GM18907 (cell line): ENCODE measurements at regions not wholly inside any gene's neighbourhood (a gene's known extent, or its start where the extent isn't known, plus 50 kb on each side); places are given as distances from the start of the nearest gene placed in this dataset.
"Not testable (repeated sequence)": the region's sequence is repeated elsewhere in the genome, so short reads cannot be mapped to it uniquely, and the experiment has no call there.

ENCODE experiments used
- ATAC-seq: cut with Tn5 transposase; IDR thresholded peaks from one replicate; pipeline ENCODE4 v1.9.1; 2021; ENCODE audit warnings: mild to moderate bottlenecking, moderate library complexity; ENCODE audit not compliant: unreplicated experiment

- no peak for ATAC-seq
Measured at GRCh38 chr1:193914871-193915270, 728.5 kb upstream of the B3GALT2 start.

- ATAC-seq: no peak
Measured at GRCh38 chr1:193909406-193910082, 723.1 kb upstream of the B3GALT2 start.

- no peak for ATAC-seq
Measured at GRCh38 chr1:193905288-193906085, 719.1 kb upstream of the B3GALT2 start.

- no peak for ATAC-seq
Measured at GRCh38 chr1:193891788-193892187, 705.4 kb upstream of the B3GALT2 start.

- ATAC-seq: no peak
Measured at GRCh38 chr1:193890935-193891334, 704.5 kb upstream of the B3GALT2 start.

GRCh38 chr1:193884848-193885558, 698.6 kb upstream of the B3GALT2 start:
- ATAC-seq: no peak

GRCh38 chr1:193877920-193878319, 691.5 kb upstream of the B3GALT2 start:
- not testable (repeated sequence) for ATAC-seq

GRCh38 chr1:193868425-193868824, 682.0 kb upstream of the B3GALT2 start:
- no peak for ATAC-seq

GRCh38 chr1:193856261-193856660, 669.8 kb upstream of the B3GALT2 start:
- no peak for ATAC-seq

GRCh38 chr1:193850745-193851144, 664.3 kb upstream of the B3GALT2 start:
- ATAC-seq: no peak

- no peak for ATAC-seq
Measured at GRCh38 chr1:193846876-193847604, 660.6 kb upstream of the B3GALT2 start.

GRCh38 chr1:193846411-193846810, 660.0 kb upstream of the B3GALT2 start:
- no peak for ATAC-seq

GRCh38 chr1:193841857-193842256, 655.4 kb upstream of the B3GALT2 start:
- no peak for ATAC-seq

- no peak for ATAC-seq
Measured at GRCh38 chr1:193831465-193831864, 645.1 kb upstream of the B3GALT2 start.

GRCh38 chr1:193827516-193827915, 641.1 kb upstream of the B3GALT2 start:
- no peak for ATAC-seq

GRCh38 chr1:193819376-193819775, 633.0 kb upstream of the B3GALT2 start:
- ATAC-seq: no peak

GRCh38 chr1:193807208-193807607, 620.8 kb upstream of the B3GALT2 start:
- ATAC-seq: no peak

- peak; percentile 77 for ATAC-seq
Measured at GRCh38 chr1:193806079-193807048, 620.0 kb upstream of the B3GALT2 start.

GRCh38 chr1:193799948-193800690, 613.7 kb upstream of the B3GALT2 start:
- no peak for ATAC-seq
